HG03135 (cell line): ENCODE measurements at regions not wholly inside any gene's neighbourhood (a gene's known extent, or its start where the extent isn't known, plus 50 kb on each side); places are given as distances from the start of the nearest gene placed in this dataset.
"Not testable (repeated sequence)": the region's sequence is repeated elsewhere in the genome, so short reads cannot be mapped to it uniquely, and the experiment has no call there.

Experiments
- ATAC-seq: cut with Tn5 transposase; IDR thresholded peaks from one replicate; pipeline ENCODE4 v1.9.1; 2021; ENCODE audit warnings: mild to moderate bottlenecking, moderate library complexity; ENCODE audit not compliant: unreplicated experiment

- ATAC-seq, result not testable (repeated sequence)
These were observed 116.1 kb upstream of the GJE1 start for GRCh38 chr6:142016666-142017065.

- ATAC-seq, result not testable (repeated sequence)
These were observed 117.3 kb upstream of the GJE1 start for GRCh38 chr6:142015463-142015862.

GRCh38 chr6:142015011-142015410 is 117.7 kb upstream of the GJE1 start:
- ATAC-seq, result no peak

- no peak for ATAC-seq
These were observed 118.2 kb upstream of the GJE1 start for GRCh38 chr6:142014515-142014914.

GRCh38 chr6:142013875-142014495 is 118.7 kb upstream of the GJE1 start:
- ATAC-seq, result no peak

- peak; percentile 71 for ATAC-seq
These were observed 119.4 kb upstream of the GJE1 start for GRCh38 chr6:142013287-142013686.

GRCh38 chr6:142011775-142012174 is 121.0 kb upstream of the GJE1 start:
- no peak for ATAC-seq

GRCh38 chr6:142011156-142011555 is 121.6 kb upstream of the GJE1 start:
- no peak for ATAC-seq

- ATAC-seq, result no peak
These were observed 123.1 kb upstream of the GJE1 start for GRCh38 chr6:142009647-142010046.

GRCh38 chr6:142008781-142009180 is 123.9 kb upstream of the GJE1 start:
- no peak for ATAC-seq

- no peak for ATAC-seq
These were observed 124.5 kb upstream of the GJE1 start for GRCh38 chr6:142008016-142008735.

GRCh38 chr6:142005021-142005420 is 127.7 kb upstream of the GJE1 start:
- ATAC-seq, result no peak

- no peak for ATAC-seq
These were observed 129.8 kb upstream of the GJE1 start for GRCh38 chr6:142002825-142003405.

GRCh38 chr6:141996823-141997222 is 135.9 kb upstream of the GJE1 start:
- ATAC-seq, result no peak

GRCh38 chr6:141992109-141992508 is 140.6 kb upstream of the GJE1 start:
- ATAC-seq, result no peak

- ATAC-seq, result no peak
These were observed 141.9 kb upstream of the GJE1 start for GRCh38 chr6:141990840-141991239.

- no peak for ATAC-seq
These were observed 143.1 kb upstream of the GJE1 start for GRCh38 chr6:141989706-141989959.

- peak; percentile 78 for ATAC-seq
These were observed 143.6 kb upstream of the GJE1 start for GRCh38 chr6:141988954-141989705.

- no peak for ATAC-seq
These were observed 144.4 kb upstream of the GJE1 start for GRCh38 chr6:141988327-141988726.

- no peak for ATAC-seq
These were observed 146.3 kb upstream of the GJE1 start for GRCh38 chr6:141986457-141986856.

- ATAC-seq, result no peak
These were observed 151.5 kb upstream of the GJE1 start for GRCh38 chr6:141981190-141981589.

GRCh38 chr6:141977782-141978181 is 154.9 kb upstream of the GJE1 start:
- ATAC-seq, result no peak
